CD4-positive, alpha-beta T cell (primary cell): ENCODE measurements at regions not wholly inside any gene's neighbourhood (a gene's known extent, or its start where the extent isn't known, plus 50 kb on each side); places are given as distances from the start of the nearest gene placed in this dataset.

Source experiments
- ATAC-seq: fragments of 200-7000 bp; cut with Tn5 transposase; one replicate; pipeline ENCODE4 v1.10.0; 2022; ENCODE audit warnings: mild to moderate bottlenecking; ENCODE audit not compliant: poor library complexity
- CTCF ChIA-PET: fragments of 350-600 bp; sonication (Branson Sonifier 250); formaldehyde crosslinking; loops from one replicate; lab custom pipeline; 2021; ENCODE audit warnings: antibody characterized with exemption, inconsistent platforms; lab: Charles Lee
- POLR2A ChIA-PET: fragments of 350-600 bp; sonication (Branson Sonifier 250); formaldehyde crosslinking; loops from one replicate; lab custom pipeline; 2021; ENCODE audit warnings: antibody characterized with exemption, inconsistent platforms; lab: Charles Lee
- DNase-seq, 14 experiments: peaks; one replicate each; pipeline ENCODE4 v3.0.0-alpha.2; 2013 to 2020; ENCODE audit warnings: mixed read lengths in 2 of 14
- H3K27ac ChIP-seq, 2 donors: one replicate each; pipeline versions ENCODE4 v1.5.1 to v1.7.0; 2013; ENCODE audit warnings: low read length in 2 of 2, low read depth in 1 of 2, mild to moderate bottlenecking in 1 of 2
- H3K27me3 ChIP-seq, 2 experiments: 1 replicate in 1 of 2; 2 replicates in 1 of 2; pipeline versions ENCODE4 v1.6.1 to v1.7.0; 2013; ENCODE audit warnings: low read length in 2 of 2, control low read depth in 1 of 2, mild to moderate bottlenecking in 1 of 2, moderate library complexity in 1 of 2; ENCODE audit not compliant: insufficient read depth in 2 of 2, control insufficient read depth in 1 of 2
- H3K36me3 ChIP-seq: one replicate; pipeline ENCODE4 v1.6.1; 2013; ENCODE audit warnings: low read length, control low read depth; ENCODE audit not compliant: insufficient read depth
- H3K4me1 ChIP-seq: one replicate; pipeline ENCODE4 v1.6.1; 2013; ENCODE audit warnings: low read length, control low read depth; ENCODE audit not compliant: insufficient read depth
- H3K4me3 ChIP-seq: one replicate; pipeline ENCODE4 v1.5.1; 2013; ENCODE audit warnings: mild to moderate bottlenecking, low read length, moderate library complexity
- H3K9me3 ChIP-seq, 2 experiments: 1 replicate in 1 of 2; 2 replicates in 1 of 2; pipeline versions ENCODE4 v1.6.1 to v1.7.0; 2013; ENCODE audit warnings: low read length in 2 of 2, mild to moderate bottlenecking in 2 of 2, control low read depth in 1 of 2, moderate library complexity in 1 of 2; ENCODE audit not compliant: control insufficient read depth in 1 of 2, insufficient read depth in 1 of 2
- H3K27ac Mint-ChIP-seq: one replicate; pipeline ENCODE4 v1.8.0; 2020; ENCODE audit warnings: mixed read lengths
- H3K27me3 Mint-ChIP-seq: one replicate; pipeline ENCODE4 v1.8.0; 2021; ENCODE audit warnings: mixed read lengths
- H3K36me3 Mint-ChIP-seq: one replicate; pipeline ENCODE4 v1.8.0; 2021; ENCODE audit warnings: low read depth, mixed read lengths
- H3K4me1 Mint-ChIP-seq: one replicate; pipeline ENCODE4 v1.8.0; 2021; ENCODE audit warnings: low read depth, mixed read lengths
- H3K4me3 Mint-ChIP-seq: one replicate; pipeline ENCODE4 v1.8.0; 2020; ENCODE audit warnings: mild to moderate bottlenecking, mixed read lengths
- H3K9me3 Mint-ChIP-seq: one replicate; pipeline ENCODE4 v1.8.0; 2020; ENCODE audit warnings: mixed read lengths
- CTCF ChIP-seq: fragments of 200-600 bp; IDR thresholded peaks from one replicate; pipeline ENCODE4 v1.8.0; 2022; ENCODE audit warnings: antibody characterized with exemption, mild to moderate bottlenecking
- intact Hi-C, 2 experiments: fragments of 100-400 bp; cut with DNase I in 1 of 2; cut with micrococcal nuclease in 1 of 2; formaldehyde crosslinking; loops; one replicate each; pipeline versions ENCODE4 v1.15.1 to v1.9.0; 2023 to 2025; cut with DNase I, micrococcal nuclease

- intact Hi-C loops = no loop called here
- ChIA-PET POLR2A (no interaction called here), CTCF (no interaction called here)
- Mint-ChIP-seq H3K9me3 (no peaks in the 10 kb centered on the region), H3K27ac (no peak overlapping the region), H3K27me3 (peaks cover 39% of the 10 kb centered on the region), H3K4me3 (no peak overlapping the region), H3K36me3 (no peaks in the 10 kb centered on the region), H3K4me1 (no peaks in the 10 kb centered on the region)
- H3K4me3 ChIP-seq = no peak overlapping the region
- H3K4me1 ChIP-seq = no peaks in the 10 kb centered on the region
- DNase-seq (no peak), ATAC-seq (no peak)
- no peaks in the 10 kb centered on the region for H3K36me3 ChIP-seq
- TF ChIP-seq CTCF = no peak
- no peak overlapping the region for H3K27ac ChIP-seq
- no peaks in the 10 kb centered on the region for H3K9me3 ChIP-seq
- H3K27me3 ChIP-seq = no peaks in the 10 kb centered on the region
Measured at GRCh38 chr1:115426231-115426771, 88.3 kb upstream of the NGF start.

DNA sequence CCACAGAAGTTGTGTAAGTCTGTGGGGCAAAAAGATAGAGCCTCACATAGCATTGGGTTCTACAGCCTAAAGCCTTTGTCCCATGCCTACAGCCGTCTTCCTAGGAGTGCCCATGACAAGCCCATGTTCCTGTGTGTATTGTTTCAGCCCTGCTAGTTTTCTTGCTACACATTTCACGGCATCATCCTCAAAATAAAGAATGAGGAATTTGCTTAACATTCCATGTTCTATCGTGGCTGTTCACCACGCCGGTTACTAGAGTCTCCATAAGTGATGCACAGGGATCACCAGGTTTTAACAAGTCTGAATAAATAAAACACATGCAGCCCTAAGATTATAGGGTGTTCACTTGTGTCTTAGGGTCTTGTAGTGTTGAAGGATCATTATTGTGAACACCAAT lies 87.4 kb upstream of the NGF start:
- intact Hi-C loops = no loop called here
- H3K36me3 Mint-ChIP-seq = no peaks in the 10 kb centered on the region
- Histone ChIP-seq H3K4me1 (no peaks in the 10 kb centered on the region), H3K27ac (no peak overlapping the region), H3K4me3 (no peak overlapping the region), H3K9me3 (no peaks in the 10 kb centered on the region), H3K36me3 (no peaks in the 10 kb centered on the region), H3K27me3 (no peaks in the 10 kb centered on the region)
- ATAC-seq (no peak), DNase-seq (no peak)
- ChIA-PET CTCF (no interaction called here), POLR2A (no interaction called here)
- H3K9me3 Mint-ChIP-seq = no peaks in the 10 kb centered on the region
- peaks cover 39% of the 10 kb centered on the region for H3K27me3 Mint-ChIP-seq
- no peak overlapping the region for H3K4me3 Mint-ChIP-seq
- TF ChIP-seq CTCF = no peak
- no peaks in the 10 kb centered on the region for H3K4me1 Mint-ChIP-seq
- no peak overlapping the region for H3K27ac Mint-ChIP-seq

GRCh38 chr1:115423776-115424175 lies 85.7 kb upstream of the NGF start:
- Mint-ChIP-seq H3K9me3 (no peaks in the 10 kb centered on the region), H3K27ac (no peak overlapping the region), H3K4me1 (no peaks in the 10 kb centered on the region), H3K27me3 (peaks cover 29% of the 10 kb centered on the region), H3K36me3 (no peaks in the 10 kb centered on the region), H3K4me3 (no peak overlapping the region)
- H3K27me3 ChIP-seq = no peaks in the 10 kb centered on the region
- CTCF ChIA-PET = no interaction called here
- no peak overlapping the region for H3K27ac ChIP-seq
- intact Hi-C loops = no loop called here
- no peak for DNase-seq
- no peak overlapping the region for H3K4me3 ChIP-seq
- H3K9me3 ChIP-seq = no peaks in the 10 kb centered on the region
- no peak for TF ChIP-seq CTCF
- H3K36me3 ChIP-seq = no peaks in the 10 kb centered on the region
- no peaks in the 10 kb centered on the region for H3K4me1 ChIP-seq
- ATAC-seq = no peak
- POLR2A ChIA-PET = no interaction called here
